ENCODE measurements at regions not wholly inside any gene's neighbourhood (a gene's known extent, or its start where the extent isn't known, plus 50 kb on each side); places are given as distances from the start of the nearest gene placed in this dataset.

- TF ChIP-seq SUZ12 (IDR thresholded peaks at IDR 0.05) (no peak), PKNOX1 (IDR thresholded peaks at IDR 0.05) (no peak), SP1 (IDR thresholded peaks at IDR 0.05) (no peak), FOXA1 (IDR thresholded peaks at IDR 0.05) (no peak), BHLHE40 (IDR thresholded peaks at IDR 0.05; ENCODE audit: borderline replicate concordance) (no peak), FOXK2 (IDR thresholded peaks at IDR 0.05) (no peak), ELF4 (IDR thresholded peaks at IDR 0.05) (no peak), L3MBTL2 (conservative IDR thresholded peaks at IDR 0.05) (no peak)
Measured at GRCh38 chr13:99866781-99867180, 104.8 kb downstream of the ZIC5 start.

Data from HEK293T (cell line).